SK-N-SH treated with all-trans-retinoic acid at 6 μM for 48 hours (cell line): ENCODE measurements at regions not wholly inside any gene's neighbourhood (a gene's known extent, or its start where the extent isn't known, plus 50 kb on each side); places are given as distances from the start of the nearest gene placed in this dataset.

Experiments
- ATAC-seq: fragments of 200-7000 bp; cut with Tn5 transposase; 3 replicates; pipeline ENCODE4 v1.9.1; 2020; ENCODE audit warnings: mild to moderate bottlenecking, moderate library complexity
- ARNTL ChIP-seq: fragments of 450-650 bp; formaldehyde crosslinking; IDR thresholded peaks from 2 replicates; pipeline ENCODE4 v1.5.0; 2020; ENCODE audit warnings: low read depth, mild to moderate bottlenecking, moderate library complexity, borderline replicate concordance
- ISL1 ChIP-seq: fragments of 250-450 bp; sonication (Bioruptor Pico); IDR thresholded peaks from 2 replicates; pipeline ENCODE4 v2.1.2; 2022; ENCODE audit warnings: mild to moderate bottlenecking, moderate library complexity
- OSR1 ChIP-seq: fragments of 250-450 bp; sonication (Bioruptor Pico); IDR thresholded peaks from 2 replicates; pipeline ENCODE4 v1.8.0; 2022; ENCODE audit warnings: moderate library complexity, mild to moderate bottlenecking, inconsistent platforms
- POU6F1 ChIP-seq: fragments of 250-450 bp; sonication (Bioruptor Pico); IDR thresholded peaks from 2 replicates; pipeline ENCODE4 v1.8.0; 2021; ENCODE audit warnings: low read depth, mild to moderate bottlenecking, moderate library complexity, borderline replicate concordance
- PPARA ChIP-seq: fragments of 250-450 bp; sonication (Bioruptor Pico); IDR thresholded peaks from 2 replicates; pipeline ENCODE4 v1.5.0; 2020; ENCODE audit warnings: mild to moderate bottlenecking, borderline replicate concordance
- RARB ChIP-seq: fragments of 250-450 bp; sonication (Bioruptor Pico); IDR thresholded peaks from 2 replicates; pipeline ENCODE4 v1.8.0; 2021; ENCODE audit warnings: mild to moderate bottlenecking, moderate library complexity
- SNAI2 ChIP-seq: fragments of 250-450 bp; sonication (Bioruptor Pico); IDR thresholded peaks from 2 replicates; pipeline ENCODE4 v1.5.0; 2020; ENCODE audit warnings: mild to moderate bottlenecking, moderate library complexity
- TCF4 ChIP-seq: fragments of 250-450 bp; sonication (Bioruptor Pico); IDR thresholded peaks from 2 replicates; pipeline ENCODE4 v1.8.0; 2021; ENCODE audit warnings: mild to moderate bottlenecking, moderate library complexity, borderline replicate concordance
- TOX ChIP-seq: fragments of 250-450 bp; sonication (Bioruptor Pico); IDR thresholded peaks from 2 replicates; pipeline ENCODE4 v1.8.0; 2021; ENCODE audit warnings: mild to moderate bottlenecking, moderate library complexity, borderline replicate concordance
- ZFP30 ChIP-seq: fragments of 450-650 bp; formaldehyde crosslinking; IDR thresholded peaks from 2 replicates; pipeline ENCODE4 v1.5.0; 2022; ENCODE audit warnings: mild to moderate bottlenecking, moderate library complexity
- ZNF565 ChIP-seq: fragments of 450-650 bp; formaldehyde crosslinking; conservative IDR thresholded peaks from 2 replicates; pipeline ENCODE4 v1.5.0; 2020; ENCODE audit warnings: low read depth, mild to moderate bottlenecking, moderate library complexity
- ZNF70 ChIP-seq: fragments of 450-650 bp; formaldehyde crosslinking; IDR thresholded peaks from 2 replicates; pipeline ENCODE4 v1.5.0; 2020; ENCODE audit warnings: mild to moderate bottlenecking, moderate library complexity
- ZNF8 ChIP-seq: fragments of 450-650 bp; formaldehyde crosslinking; IDR thresholded peaks from 2 replicates; pipeline ENCODE4 v1.5.0; 2020; ENCODE audit warnings: mild to moderate bottlenecking, moderate library complexity
- TF ChIP-seq, protein P1 (sequence below): fragments of 250-450 bp; sonication (Bioruptor Pico); IDR thresholded peaks from 2 replicates; pipeline ENCODE4 v1.5.1; 2021; ENCODE audit warnings: mild to moderate bottlenecking, moderate library complexity
- TF ChIP-seq, protein P2 (sequence below): fragments of 250-450 bp; sonication (Bioruptor Pico); IDR thresholded peaks from 2 replicates; pipeline ENCODE4 v1.5.1; 2020; ENCODE audit warnings: low read depth, mild to moderate bottlenecking, moderate library complexity
- TF ChIP-seq, protein P3 (sequence below): fragments of 250-450 bp; sonication (Bioruptor Pico); IDR thresholded peaks from 2 replicates; pipeline ENCODE4 v1.5.0; 2020; ENCODE audit warnings: mild to moderate bottlenecking, moderate library complexity

DNA sequence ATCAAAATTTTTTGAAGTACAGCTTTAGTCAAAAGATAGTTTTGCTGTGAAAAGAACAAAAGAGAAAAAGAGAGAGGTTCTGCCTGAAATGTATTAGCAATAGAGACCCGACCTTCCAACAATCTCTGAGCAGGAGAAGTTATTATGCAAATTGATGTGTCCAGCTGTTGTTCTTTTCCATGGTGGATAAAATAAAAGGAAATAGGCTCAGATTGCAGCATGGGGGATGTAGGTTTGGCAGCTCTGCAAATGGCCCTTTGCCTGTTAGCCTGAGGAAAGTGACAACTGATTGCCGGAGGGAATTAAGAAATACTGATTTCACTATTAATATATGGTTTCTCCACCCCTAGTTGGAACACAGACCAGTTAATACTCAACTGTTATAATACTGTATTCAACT is 1283.2 kb upstream of the NXPH2 start:
- TF ChIP-seq ARNTL (CRISPR knock-in tag) (no peak), ZFP30 (no peak), ZNF70 (no peak), SNAI2 (CRISPR knock-in tag) (no peak), TCF4 (no peak), POU6F1 (CRISPR knock-in tag) (no peak)
- TF ChIP-seq, protein P1, sequence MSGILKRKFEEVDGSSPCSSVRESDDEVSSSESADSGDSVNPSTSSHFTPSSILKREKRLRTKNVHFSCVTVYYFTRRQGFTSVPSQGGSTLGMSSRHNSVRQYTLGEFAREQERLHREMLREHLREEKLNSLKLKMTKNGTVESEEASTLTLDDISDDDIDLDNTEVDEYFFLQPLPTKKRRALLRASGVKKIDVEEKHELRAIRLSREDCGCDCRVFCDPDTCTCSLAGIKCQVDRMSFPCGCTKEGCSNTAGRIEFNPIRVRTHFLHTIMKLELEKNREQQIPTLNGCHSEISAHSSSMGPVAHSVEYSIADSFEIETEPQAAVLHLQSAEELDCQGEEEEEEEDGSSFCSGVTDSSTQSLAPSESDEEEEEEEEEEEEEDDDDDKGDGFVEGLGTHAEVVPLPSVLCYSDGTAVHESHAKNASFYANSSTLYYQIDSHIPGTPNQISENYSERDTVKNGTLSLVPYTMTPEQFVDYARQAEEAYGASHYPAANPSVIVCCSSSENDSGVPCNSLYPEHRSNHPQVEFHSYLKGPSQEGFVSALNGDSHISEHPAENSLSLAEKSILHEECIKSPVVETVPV, result no peak
- TF ChIP-seq, protein P2, sequence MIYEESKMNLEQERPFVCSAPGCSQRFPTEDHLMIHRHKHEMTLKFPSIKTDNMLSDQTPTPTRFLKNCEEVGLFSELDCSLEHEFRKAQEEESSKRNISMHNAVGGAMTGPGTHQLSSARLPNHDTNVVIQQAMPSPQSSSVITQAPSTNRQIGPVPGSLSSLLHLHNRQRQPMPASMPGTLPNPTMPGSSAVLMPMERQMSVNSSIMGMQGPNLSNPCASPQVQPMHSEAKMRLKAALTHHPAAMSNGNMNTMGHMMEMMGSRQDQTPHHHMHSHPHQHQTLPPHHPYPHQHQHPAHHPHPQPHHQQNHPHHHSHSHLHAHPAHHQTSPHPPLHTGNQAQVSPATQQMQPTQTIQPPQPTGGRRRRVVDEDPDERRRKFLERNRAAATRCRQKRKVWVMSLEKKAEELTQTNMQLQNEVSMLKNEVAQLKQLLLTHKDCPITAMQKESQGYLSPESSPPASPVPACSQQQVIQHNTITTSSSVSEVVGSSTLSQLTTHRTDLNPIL, result no peak
- no peak for ATAC-seq

GRCh38 chr2:140061240-140061639 is 1281.0 kb upstream of the NXPH2 start:
- ATAC-seq, result no peak
- TF ChIP-seq OSR1 (CRISPR knock-in tag) (no peak), ZNF565 (no peak), TOX (CRISPR knock-in tag) (no peak), RARB (CRISPR knock-in tag) (no peak)
- TF ChIP-seq, protein P3, sequence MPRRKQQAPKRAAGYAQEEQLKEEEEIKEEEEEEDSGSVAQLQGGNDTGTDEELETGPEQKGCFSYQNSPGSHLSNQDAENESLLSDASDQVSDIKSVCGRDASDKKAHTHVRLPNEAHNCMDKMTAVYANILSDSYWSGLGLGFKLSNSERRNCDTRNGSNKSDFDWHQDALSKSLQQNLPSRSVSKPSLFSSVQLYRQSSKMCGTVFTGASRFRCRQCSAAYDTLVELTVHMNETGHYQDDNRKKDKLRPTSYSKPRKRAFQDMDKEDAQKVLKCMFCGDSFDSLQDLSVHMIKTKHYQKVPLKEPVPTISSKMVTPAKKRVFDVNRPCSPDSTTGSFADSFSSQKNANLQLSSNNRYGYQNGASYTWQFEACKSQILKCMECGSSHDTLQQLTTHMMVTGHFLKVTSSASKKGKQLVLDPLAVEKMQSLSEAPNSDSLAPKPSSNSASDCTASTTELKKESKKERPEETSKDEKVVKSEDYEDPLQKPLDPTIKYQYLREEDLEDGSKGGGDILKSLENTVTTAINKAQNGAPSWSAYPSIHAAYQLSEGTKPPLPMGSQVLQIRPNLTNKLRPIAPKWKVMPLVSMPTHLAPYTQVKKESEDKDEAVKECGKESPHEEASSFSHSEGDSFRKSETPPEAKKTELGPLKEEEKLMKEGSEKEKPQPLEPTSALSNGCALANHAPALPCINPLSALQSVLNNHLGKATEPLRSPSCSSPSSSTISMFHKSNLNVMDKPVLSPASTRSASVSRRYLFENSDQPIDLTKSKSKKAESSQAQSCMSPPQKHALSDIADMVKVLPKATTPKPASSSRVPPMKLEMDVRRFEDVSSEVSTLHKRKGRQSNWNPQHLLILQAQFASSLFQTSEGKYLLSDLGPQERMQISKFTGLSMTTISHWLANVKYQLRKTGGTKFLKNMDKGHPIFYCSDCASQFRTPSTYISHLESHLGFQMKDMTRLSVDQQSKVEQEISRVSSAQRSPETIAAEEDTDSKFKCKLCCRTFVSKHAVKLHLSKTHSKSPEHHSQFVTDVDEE (CRISPR knock-in tag), result no peak
- TF ChIP-seq, protein P2, result no peak
- TF ChIP-seq, all 23 proteins: peak for 0

DNA sequence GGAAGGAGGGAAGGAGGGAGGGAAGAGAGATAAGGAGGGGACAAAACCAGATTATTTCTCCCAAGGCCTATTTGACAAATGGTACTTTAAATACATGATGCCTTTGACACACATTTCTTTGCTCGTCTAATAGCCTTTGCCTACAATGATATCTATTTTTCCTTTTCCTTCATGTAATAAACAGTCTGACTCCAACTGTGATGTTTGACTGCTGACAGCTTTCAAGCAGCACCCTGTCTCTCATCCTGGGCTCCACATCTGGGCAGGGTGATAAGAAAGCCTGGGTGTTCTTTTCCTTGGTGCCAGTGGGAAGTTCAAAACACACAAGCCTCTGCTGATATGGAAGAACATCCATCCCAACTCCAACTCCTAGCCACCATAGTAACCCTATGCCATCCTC is 1277.7 kb upstream of the NXPH2 start:
- TF ChIP-seq PPARA (CRISPR knock-in tag) (no peak), ZNF8 (CRISPR knock-in tag) (no peak), ISL1 (CRISPR knock-in tag) (no peak), TOX (CRISPR knock-in tag) (no peak), POU6F1 (CRISPR knock-in tag) (no peak), ZFP30 (no peak)
- TF ChIP-seq, protein P2, result no peak
- TF ChIP-seq, protein P1, result no peak
- TF ChIP-seq, all 23 proteins: peak for 0
- no peak for ATAC-seq
